Suprapubic skin (tissue), 3 donors: ENCODE measurements at regions not wholly inside any gene's neighbourhood (a gene's known extent, or its start where the extent isn't known, plus 50 kb on each side); places are given as distances from the start of the nearest gene placed in this dataset.

ENCODE experiments used
- CTCF ChIP-seq, 2 donors: fragments of 200-600 bp in 1 of 2; fragments of 450-650 bp in 1 of 2; sonication (generic) in 1 of 2; IDR thresholded peaks; one replicate each; pipeline ENCODE4 v1.5.1; 2016 to 2019; ENCODE audit warnings: antibody characterized with exemption in 2 of 2, mild to moderate bottlenecking in 1 of 2, moderate library complexity in 1 of 2
- POLR2A ChIP-seq, 2 donors: fragments of 450-650 bp; IDR thresholded peaks; one replicate each; pipeline ENCODE4 v1.6.1; 2017; ENCODE audit warnings: antibody characterized with exemption in 2 of 2, mild to moderate bottlenecking in 2 of 2, moderate library complexity in 2 of 2

- TF ChIP-seq POLR2A (IDR thresholded peaks at IDR 0.05) (no peak), CTCF (IDR thresholded peaks at IDR 0.05) (no peak)
Measured at GRCh38 chr5:104751969-104752368, 1189.4 kb upstream of the NUDT12 start.
